ENCODE measurements at regions not wholly inside any gene's neighbourhood (a gene's known extent, or its start where the extent isn't known, plus 50 kb on each side); places are given as distances from the start of the nearest gene placed in this dataset.

- TF ChIP-seq CTCF (IDR thresholded peaks at IDR 0.05) (no peak), POLR2A (IDR thresholded peaks at IDR 0.05) (no peak)
Observed at GRCh38 chr3:96678325-96678724, 136.1 kb upstream of the EPHA6 start.
